Anterior cingulate cortex (tissue), 58 donors: ENCODE measurements at regions not wholly inside any gene's neighbourhood (a gene's known extent, or its start where the extent isn't known, plus 50 kb on each side); places are given as distances from the start of the nearest gene placed in this dataset.
A peak's percentile ranks its signal among the peaks of the same experiment; 100 is the strongest.

Source experiments
- DNase-seq, 58 donors: peaks; one replicate each; lab custom pipeline; 2025; lab: John Stamatoyannopoulos, UW

GRCh38 chr9:129327552-129328328, 149.7 kb upstream of the IER5L start:
- no peak for DNase-seq

GRCh38 chr9:129326061-129327005, 148.3 kb upstream of the IER5L start:
- no peak for DNase-seq

GRCh38 chr9:129324808-129325502, 146.9 kb upstream of the IER5L start:
- no peak for DNase-seq

- DNase-seq = no peak
These were observed 146.0 kb upstream of the IER5L start for GRCh38 chr9:129323999-129324553.

- no peak for DNase-seq
These were observed 145.4 kb upstream of the IER5L start for GRCh38 chr9:129323376-129323998.

- DNase-seq = no peak
These were observed 144.7 kb upstream of the IER5L start for GRCh38 chr9:129322641-129323375.

GRCh38 chr9:129322022-129322621, 144.1 kb upstream of the IER5L start:
- no peak for DNase-seq

GRCh38 chr9:129321286-129322021, 143.4 kb upstream of the IER5L start:
- DNase-seq = no peak

GRCh38 chr9:129320575-129321285, 142.7 kb upstream of the IER5L start:
- peak in 49 of 58 donors; percentile 33 to 89 (median 60) for DNase-seq

- no peak for DNase-seq
These were observed 141.9 kb upstream of the IER5L start for GRCh38 chr9:129319938-129320481.

GRCh38 chr9:129319076-129319937, 141.2 kb upstream of the IER5L start:
- peak in 18 of 58 donors; percentile 18 to 65 (median 32) for DNase-seq

GRCh38 chr9:129318121-129319075, 140.3 kb upstream of the IER5L start:
- no peak for DNase-seq

GRCh38 chr9:129317179-129318011, 139.3 kb upstream of the IER5L start:
- DNase-seq = peak in 40 of 58 donors; percentile 14 to 84 (median 40)
